HL-60 (cell line): ENCODE measurements at regions not wholly inside any gene's neighbourhood (a gene's known extent, or its start where the extent isn't known, plus 50 kb on each side); places are given as distances from the start of the nearest gene placed in this dataset.

ENCODE experiments used
- GABPA ChIP-seq: IDR thresholded peaks from 2 replicates; pipeline ENCODE4 v1.6.1; 2012; ENCODE audit warnings: low read depth
- POLR2AphosphoS5 ChIP-seq: IDR thresholded peaks from 2 replicates; pipeline ENCODE4 v1.6.1; 2012; ENCODE audit warnings: low read depth
- TF ChIP-seq, protein P1 (sequence below): IDR thresholded peaks from one replicate; pipeline ENCODE4 v1.5.1; 2011; ENCODE audit warnings: low read length, control low read depth, inconsistent platforms; ENCODE audit not compliant: insufficient read depth
- TF ChIP-seq, protein P2 (sequence below): IDR thresholded peaks from 2 replicates; pipeline ENCODE4 v1.6.1; 2012; ENCODE audit warnings: low read depth; ENCODE audit not compliant: insufficient replicate concordance

DNA sequence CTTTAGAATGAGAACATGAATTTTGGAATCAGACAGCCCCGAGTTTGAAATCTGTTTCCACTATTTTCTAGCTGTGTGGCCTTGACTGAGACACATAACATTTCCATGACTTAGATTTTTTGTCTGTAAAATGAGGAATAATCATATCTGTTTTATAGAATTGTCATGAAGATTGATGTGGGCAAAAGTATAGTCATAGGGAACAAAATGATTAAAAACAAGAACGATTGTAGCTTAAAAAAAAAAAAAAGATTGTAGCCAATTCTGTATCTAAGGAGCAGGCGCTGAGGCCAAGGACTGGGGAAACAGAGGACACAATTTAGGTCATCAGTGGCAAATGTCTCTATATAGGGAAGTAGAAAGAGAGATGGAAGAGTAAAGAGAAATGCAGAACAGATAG lies 201.6 kb upstream of the C1QTNF7 start:
- TF ChIP-seq, protein P1, sequence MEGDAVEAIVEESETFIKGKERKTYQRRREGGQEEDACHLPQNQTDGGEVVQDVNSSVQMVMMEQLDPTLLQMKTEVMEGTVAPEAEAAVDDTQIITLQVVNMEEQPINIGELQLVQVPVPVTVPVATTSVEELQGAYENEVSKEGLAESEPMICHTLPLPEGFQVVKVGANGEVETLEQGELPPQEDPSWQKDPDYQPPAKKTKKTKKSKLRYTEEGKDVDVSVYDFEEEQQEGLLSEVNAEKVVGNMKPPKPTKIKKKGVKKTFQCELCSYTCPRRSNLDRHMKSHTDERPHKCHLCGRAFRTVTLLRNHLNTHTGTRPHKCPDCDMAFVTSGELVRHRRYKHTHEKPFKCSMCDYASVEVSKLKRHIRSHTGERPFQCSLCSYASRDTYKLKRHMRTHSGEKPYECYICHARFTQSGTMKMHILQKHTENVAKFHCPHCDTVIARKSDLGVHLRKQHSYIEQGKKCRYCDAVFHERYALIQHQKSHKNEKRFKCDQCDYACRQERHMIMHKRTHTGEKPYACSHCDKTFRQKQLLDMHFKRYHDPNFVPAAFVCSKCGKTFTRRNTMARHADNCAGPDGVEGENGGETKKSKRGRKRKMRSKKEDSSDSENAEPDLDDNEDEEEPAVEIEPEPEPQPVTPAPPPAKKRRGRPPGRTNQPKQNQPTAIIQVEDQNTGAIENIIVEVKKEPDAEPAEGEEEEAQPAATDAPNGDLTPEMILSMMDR = no peak
- TF ChIP-seq, protein P2, sequence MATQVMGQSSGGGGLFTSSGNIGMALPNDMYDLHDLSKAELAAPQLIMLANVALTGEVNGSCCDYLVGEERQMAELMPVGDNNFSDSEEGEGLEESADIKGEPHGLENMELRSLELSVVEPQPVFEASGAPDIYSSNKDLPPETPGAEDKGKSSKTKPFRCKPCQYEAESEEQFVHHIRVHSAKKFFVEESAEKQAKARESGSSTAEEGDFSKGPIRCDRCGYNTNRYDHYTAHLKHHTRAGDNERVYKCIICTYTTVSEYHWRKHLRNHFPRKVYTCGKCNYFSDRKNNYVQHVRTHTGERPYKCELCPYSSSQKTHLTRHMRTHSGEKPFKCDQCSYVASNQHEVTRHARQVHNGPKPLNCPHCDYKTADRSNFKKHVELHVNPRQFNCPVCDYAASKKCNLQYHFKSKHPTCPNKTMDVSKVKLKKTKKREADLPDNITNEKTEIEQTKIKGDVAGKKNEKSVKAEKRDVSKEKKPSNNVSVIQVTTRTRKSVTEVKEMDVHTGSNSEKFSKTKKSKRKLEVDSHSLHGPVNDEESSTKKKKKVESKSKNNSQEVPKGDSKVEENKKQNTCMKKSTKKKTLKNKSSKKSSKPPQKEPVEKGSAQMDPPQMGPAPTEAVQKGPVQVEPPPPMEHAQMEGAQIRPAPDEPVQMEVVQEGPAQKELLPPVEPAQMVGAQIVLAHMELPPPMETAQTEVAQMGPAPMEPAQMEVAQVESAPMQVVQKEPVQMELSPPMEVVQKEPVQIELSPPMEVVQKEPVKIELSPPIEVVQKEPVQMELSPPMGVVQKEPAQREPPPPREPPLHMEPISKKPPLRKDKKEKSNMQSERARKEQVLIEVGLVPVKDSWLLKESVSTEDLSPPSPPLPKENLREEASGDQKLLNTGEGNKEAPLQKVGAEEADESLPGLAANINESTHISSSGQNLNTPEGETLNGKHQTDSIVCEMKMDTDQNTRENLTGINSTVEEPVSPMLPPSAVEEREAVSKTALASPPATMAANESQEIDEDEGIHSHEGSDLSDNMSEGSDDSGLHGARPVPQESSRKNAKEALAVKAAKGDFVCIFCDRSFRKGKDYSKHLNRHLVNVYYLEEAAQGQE = no peak
- no peak for TF ChIP-seq POLR2AphosphoS5
- no peak for TF ChIP-seq GABPA
